ENCODE measurements at regions not wholly inside any gene's neighbourhood (a gene's known extent, or its start where the extent isn't known, plus 50 kb on each side); places are given as distances from the start of the nearest gene placed in this dataset.

GRCh38 chr13:89687066-89687465, 1660.4 kb upstream of the MIR17HG start:
- CTCF ChIA-PET: no interaction called here
- BruUV-seq (replicated peaks): no TSS peak
- DNase-seq (ENCODE audit: low spot score): peak; percentile 45
- Histone ChIP-seq H3K4me3 (ENCODE audit: low read depth, low read length, poor library complexity, severe bottlenecking) (no peak overlapping the region), H3K4me1 (ENCODE audit: insufficient read depth, low read length, poor library complexity, severe bottlenecking) (peaks cover 26% of the 10 kb centered on the region), H3K9me3 (ENCODE audit: low read depth, low read length, poor library complexity, severe bottlenecking) (no peaks in the 10 kb centered on the region), H3K27ac (ENCODE audit: low read depth, low read length, poor library complexity, severe bottlenecking) (peak overlapping the region; percentile 62), H3K27me3 (replicated peaks; ENCODE audit: insufficient read depth, low read depth, low read length, poor library complexity) (no peaks in the 10 kb centered on the region), H3K36me3 (ENCODE audit: insufficient read depth, low read length, poor library complexity, severe bottlenecking) (no peaks in the 10 kb centered on the region)
- POLR2A ChIA-PET (ENCODE audit: low non-redundant PET): no interaction called here
- TF ChIP-seq CTCF (conservative IDR thresholded peaks at IDR 0.05; ENCODE audit: low read depth, low read length) (no peak), EZH2 (IDR thresholded peaks at IDR 0.05; ENCODE audit: borderline replicate concordance, low read depth, low read length, poor library complexity, severe bottlenecking) (no peak)
- intact Hi-C loops (cut with micrococcal nuclease; ENCODE audit: unreplicated experiment): no loop called here

GRCh38 chr13:89688918-89689317, 1658.6 kb upstream of the MIR17HG start:
- H3K27ac ChIP-seq (ENCODE audit: low read depth, low read length, poor library complexity, severe bottlenecking): no peak overlapping the region
- no TSS peak for BruUV-seq (replicated peaks)
- DNase-seq (ENCODE audit: low spot score): no peak
- no peak overlapping the region for H3K4me3 ChIP-seq (ENCODE audit: low read depth, low read length, poor library complexity, severe bottlenecking)
- no peaks in the 10 kb centered on the region for H3K27me3 ChIP-seq (replicated peaks; ENCODE audit: insufficient read depth, low read depth, low read length, poor library complexity)
- peaks cover 26% of the 10 kb centered on the region for H3K4me1 ChIP-seq (ENCODE audit: insufficient read depth, low read length, poor library complexity, severe bottlenecking)
- POLR2A ChIA-PET (ENCODE audit: low non-redundant PET): no interaction called here
- intact Hi-C loops (cut with micrococcal nuclease; ENCODE audit: unreplicated experiment): no loop called here
- no peaks in the 10 kb centered on the region for H3K36me3 ChIP-seq (ENCODE audit: insufficient read depth, low read length, poor library complexity, severe bottlenecking)
- no peaks in the 10 kb centered on the region for H3K9me3 ChIP-seq (ENCODE audit: low read depth, low read length, poor library complexity, severe bottlenecking)
- no peak for TF ChIP-seq EZH2 (IDR thresholded peaks at IDR 0.05; ENCODE audit: borderline replicate concordance, low read depth, low read length, poor library complexity, severe bottlenecking)
- no peak for TF ChIP-seq CTCF (conservative IDR thresholded peaks at IDR 0.05; ENCODE audit: low read depth, low read length)
- CTCF ChIA-PET: no interaction called here

- Histone ChIP-seq H3K27me3 (replicated peaks; ENCODE audit: insufficient read depth, low read depth, low read length, poor library complexity) (no peaks in the 10 kb centered on the region), H3K9me3 (ENCODE audit: low read depth, low read length, poor library complexity, severe bottlenecking) (no peaks in the 10 kb centered on the region), H3K27ac (ENCODE audit: low read depth, low read length, poor library complexity, severe bottlenecking) (no peak overlapping the region), H3K4me3 (ENCODE audit: low read depth, low read length, poor library complexity, severe bottlenecking) (no peak overlapping the region), H3K4me1 (ENCODE audit: insufficient read depth, low read length, poor library complexity, severe bottlenecking) (no peaks in the 10 kb centered on the region), H3K36me3 (ENCODE audit: insufficient read depth, low read length, poor library complexity, severe bottlenecking) (no peaks in the 10 kb centered on the region)
- intact Hi-C loops (cut with micrococcal nuclease; ENCODE audit: unreplicated experiment): loop anchor here (2.0 kb wide), 4 partner anchors 172 to 330 kb away; no protein-coding TSS in a partner anchor
- DNase-seq (ENCODE audit: low spot score): no peak
- ChIA-PET POLR2A (ENCODE audit: low non-redundant PET) (no interaction called here), CTCF (no interaction called here)
- no TSS peak for BruUV-seq (replicated peaks)
- no peak for TF ChIP-seq EZH2 (IDR thresholded peaks at IDR 0.05; ENCODE audit: borderline replicate concordance, low read depth, low read length, poor library complexity, severe bottlenecking)
- no peak for TF ChIP-seq CTCF (conservative IDR thresholded peaks at IDR 0.05; ENCODE audit: low read depth, low read length)
Observed at GRCh38 chr13:89694451-89694850, 1653.0 kb upstream of the MIR17HG start.

Measured in A673 (cell line).